Upper lobe of left lung (tissue), 6 donors: ENCODE measurements at regions not wholly inside any gene's neighbourhood (a gene's known extent, or its start where the extent isn't known, plus 50 kb on each side); places are given as distances from the start of the nearest gene placed in this dataset.

Experiments used
- ATAC-seq, 2 donors: fragments of 200-7000 bp; cut with Tn5 transposase; one replicate each; pipeline ENCODE4 v1.9.1; 2022; ENCODE audit warnings: mild to moderate bottlenecking in 2 of 2, moderate library complexity in 2 of 2; ENCODE audit not compliant: low FRiP score in 2 of 2
- DNase-seq, 2 donors: peaks; one replicate each; pipeline ENCODE4 v3.0.0-alpha.2; 2019 to 2020
- H3K27ac ChIP-seq, 4 donors: fragments of 200-600 bp; sonication (generic); one replicate each; pipeline ENCODE4 v1.5.1; 2016 to 2019
- H3K27me3 ChIP-seq, 4 donors: fragments of 200-600 bp; sonication (generic); one replicate each; pipeline ENCODE4 v1.5.1; 2017 to 2019
- H3K36me3 ChIP-seq, 4 donors: fragments of 200-600 bp; sonication (generic); one replicate each; pipeline ENCODE4 v1.5.1; 2016 to 2019
- H3K4me1 ChIP-seq, 4 donors: fragments of 200-600 bp; sonication (generic); one replicate each; pipeline ENCODE4 v1.5.1; 2018 to 2019
- H3K4me3 ChIP-seq, 4 donors: fragments of 200-600 bp; sonication (generic); one replicate each; pipeline ENCODE4 v1.5.1; 2017 to 2019; ENCODE audit warnings: mild to moderate bottlenecking in 2 of 4, moderate library complexity in 1 of 4
- H3K9me3 ChIP-seq, 4 donors: fragments of 200-600 bp; sonication (generic); one replicate each; pipeline ENCODE4 v1.5.1; 2018 to 2019
- CTCF ChIP-seq, 6 experiments: fragments of 450-650 bp in 4 of 6; fragments of 200-600 bp in 2 of 6; sonication (generic) in 2 of 6; IDR thresholded peaks; one replicate each; pipeline ENCODE4 v1.5.1; 2016 to 2019; ENCODE audit warnings: antibody characterized with exemption in 6 of 6
- EP300 ChIP-seq, 4 donors: sonication (generic); formaldehyde crosslinking; IDR thresholded peaks; one replicate each; pipeline ENCODE4 v1.5.1; 2017; ENCODE audit warnings: antibody characterized with exemption in 4 of 4, control low read depth in 2 of 4
- POLR2A ChIP-seq, 4 donors: fragments of 450-650 bp; IDR thresholded peaks; one replicate each; pipeline ENCODE4 v1.5.1; 2016 to 2017; ENCODE audit warnings: antibody characterized with exemption in 4 of 4, mild to moderate bottlenecking in 2 of 4
- POLR2AphosphoS5 ChIP-seq, 2 donors: sonication (generic); formaldehyde crosslinking; IDR thresholded peaks; one replicate each; pipeline ENCODE4 v1.5.1; 2017; ENCODE audit warnings: antibody characterized with exemption in 2 of 2
- WGBS, 2 donors: methylation state at CpG; one replicate each; pipeline ENCODE4 v1.1.5; 2017 to 2018; 5-methylcytosine and 5-hydroxymethylcytosine counted together
- donor health status: DM: no; HTN: no; CAD: no; lungs with moderate emphysema.
- donor health status: DM: no; HTN: yes; CAD: no; lungs with severe emphysema.

- no peak for TF ChIP-seq POLR2A (IDR thresholded peaks at IDR 0.05)
- no peak for TF ChIP-seq EP300 (IDR thresholded peaks at IDR 0.05)
- TF ChIP-seq CTCF (IDR thresholded peaks at IDR 0.05) = no peak
- TF ChIP-seq POLR2AphosphoS5 (IDR thresholded peaks at IDR 0.05) = no peak
- ATAC-seq = no peak
- WGBS, 2 donors = 56 to 74% methylated on average over 1 of the region's 1 CpG
Observed at GRCh38 chr3:118181274-118181673, 853.4 kb downstream of the IGSF11 start.

GRCh38 chr3:118186051-118186450, 848.6 kb downstream of the IGSF11 start:
- 51 to 72% methylated on average over 4 of the region's 4 CpGs for WGBS, 2 donors

More at GRCh38 chr3:118181274-118181673, 853.4 kb downstream of the IGSF11 start:
- no peaks in the 10 kb centered on the region for H3K27me3 ChIP-seq
- H3K4me1 ChIP-seq = no peaks in the 10 kb centered on the region
- no peaks in the 10 kb centered on the region for H3K36me3 ChIP-seq
- H3K9me3 ChIP-seq = no peaks in the 10 kb centered on the region
- no peak for DNase-seq
- H3K27ac ChIP-seq = no peak overlapping the region
- H3K4me3 ChIP-seq = no peak overlapping the region

GRCh38 chr3:118187221-118187620, 847.4 kb downstream of the IGSF11 start:
- Histone ChIP-seq H3K27ac (no peak overlapping the region), H3K4me3 (no peak overlapping the region), H3K27me3 (no peaks in the 10 kb centered on the region), H3K4me1 (no peaks in the 10 kb centered on the region), H3K36me3 (no peaks in the 10 kb centered on the region), H3K9me3 (peaks cover 0 to 2% (median 0%) of the 10 kb centered on the region in 4 donors)
- DNase-seq (no peak), ATAC-seq (no peak)
- TF ChIP-seq CTCF (IDR thresholded peaks at IDR 0.05) (no peak), EP300 (IDR thresholded peaks at IDR 0.05) (no peak), POLR2AphosphoS5 (IDR thresholded peaks at IDR 0.05) (no peak), POLR2A (IDR thresholded peaks at IDR 0.05) (no peak)

More at GRCh38 chr3:118186051-118186450, 848.6 kb downstream of the IGSF11 start:
- ATAC-seq (no peak), DNase-seq (no peak)
- Histone ChIP-seq H3K4me3 (no peak overlapping the region), H3K4me1 (no peaks in the 10 kb centered on the region), H3K36me3 (no peaks in the 10 kb centered on the region), H3K27me3 (no peaks in the 10 kb centered on the region), H3K27ac (no peak overlapping the region), H3K9me3 (no peaks in the 10 kb centered on the region)
- TF ChIP-seq POLR2A (IDR thresholded peaks at IDR 0.05) = no peak
- no peak for TF ChIP-seq CTCF (IDR thresholded peaks at IDR 0.05)
- TF ChIP-seq POLR2AphosphoS5 (IDR thresholded peaks at IDR 0.05) = no peak
- TF ChIP-seq EP300 (IDR thresholded peaks at IDR 0.05) = no peak

GRCh38 chr3:118196183-118196582, 838.5 kb downstream of the IGSF11 start:
- ATAC-seq (no peak), DNase-seq (no peak)
- Histone ChIP-seq H3K9me3 (peaks cover 3 to 32% (median 5%) of the 10 kb centered on the region in 4 donors), H3K4me3 (no peak overlapping the region), H3K36me3 (no peaks in the 10 kb centered on the region), H3K27me3 (no peaks in the 10 kb centered on the region), H3K4me1 (no peaks in the 10 kb centered on the region), H3K27ac (no peak overlapping the region)
- WGBS, 2 donors = 77 to 79% methylated on average over 1 of the region's 1 CpG
- no peak for TF ChIP-seq CTCF (IDR thresholded peaks at IDR 0.05)
- no peak for TF ChIP-seq EP300 (IDR thresholded peaks at IDR 0.05)
- no peak for TF ChIP-seq POLR2A (IDR thresholded peaks at IDR 0.05)
- no peak for TF ChIP-seq POLR2AphosphoS5 (IDR thresholded peaks at IDR 0.05)

- Histone ChIP-seq H3K4me3 (no peak overlapping the region), H3K9me3 (peaks cover 3 to 32% (median 5%) of the 10 kb centered on the region in 4 donors), H3K27me3 (no peaks in the 10 kb centered on the region), H3K27ac (no peak overlapping the region), H3K36me3 (no peaks in the 10 kb centered on the region), H3K4me1 (no peaks in the 10 kb centered on the region)
- ATAC-seq (no peak), DNase-seq (no peak)
- 88 to 93% methylated on average over 4 of the region's 4 CpGs for WGBS, 2 donors
- TF ChIP-seq CTCF (IDR thresholded peaks at IDR 0.05) (no peak), POLR2A (IDR thresholded peaks at IDR 0.05) (no peak), EP300 (IDR thresholded peaks at IDR 0.05) (no peak), POLR2AphosphoS5 (IDR thresholded peaks at IDR 0.05) (no peak)
Observed at GRCh38 chr3:118199044-118199443, 835.6 kb downstream of the IGSF11 start.
